ENCODE measurements at regions not wholly inside any gene's neighbourhood (a gene's known extent, or its start where the extent isn't known, plus 50 kb on each side); places are given as distances from the start of the nearest gene placed in this dataset.

GRCh38 chr9:74125941-74126340, 371.2 kb upstream of the RORB start:
- Histone ChIP-seq H3K27ac (no peak overlapping the region), H3K36me3 (no peaks in the 10 kb centered on the region), H3K27me3 (no peaks in the 10 kb centered on the region), H3K9me3 (no peaks in the 10 kb centered on the region), H3K4me3 (no peak overlapping the region), H3K4me1 (no peaks in the 10 kb centered on the region)
- TF ChIP-seq CTCF (IDR thresholded peaks at IDR 0.05): no peak
- intact Hi-C loops (cut with DNase I): no loop called here
- no peak for DNase-seq
- no peak for ATAC-seq

DNA sequence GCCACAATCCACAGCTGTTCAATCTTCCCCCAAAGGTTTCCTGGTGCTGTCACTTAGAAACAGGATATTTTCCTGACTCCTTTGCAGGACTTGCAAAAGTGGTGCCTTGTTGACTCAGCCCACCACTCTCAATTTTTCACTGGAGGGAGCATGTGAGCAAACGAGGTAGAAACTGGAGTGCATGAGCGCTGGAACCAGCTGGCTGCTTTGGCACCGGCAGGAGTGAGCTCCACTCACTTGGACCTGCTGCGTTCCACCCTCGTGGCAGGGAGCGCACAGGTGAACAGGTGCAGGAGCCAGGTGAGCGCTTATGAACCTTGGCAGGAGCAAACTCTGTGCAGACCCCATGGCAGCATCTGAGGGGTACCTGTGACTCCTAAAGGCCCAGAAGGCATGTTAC, 364.1 kb upstream of the RORB start:
- H3K4me1 ChIP-seq: no peaks in the 10 kb centered on the region
- no peak for TF ChIP-seq CTCF (IDR thresholded peaks at IDR 0.05)
- H3K27me3 ChIP-seq: no peaks in the 10 kb centered on the region
- no peaks in the 10 kb centered on the region for H3K36me3 ChIP-seq
- H3K9me3 ChIP-seq: no peaks in the 10 kb centered on the region
- DNase-seq (no peak), ATAC-seq (no peak)
- no peak overlapping the region for H3K4me3 ChIP-seq
- H3K27ac ChIP-seq: no peak overlapping the region
- intact Hi-C loops (cut with DNase I): no loop called here

GRCh38 chr9:74133921-74134320, 363.2 kb upstream of the RORB start:
- TF ChIP-seq CTCF (IDR thresholded peaks at IDR 0.05): no peak
- DNase-seq: no peak
- H3K36me3 ChIP-seq: no peaks in the 10 kb centered on the region
- intact Hi-C loops (cut with DNase I): no loop called here
- H3K27me3 ChIP-seq: no peaks in the 10 kb centered on the region
- H3K4me3 ChIP-seq: no peak overlapping the region
- H3K9me3 ChIP-seq: no peaks in the 10 kb centered on the region
- H3K27ac ChIP-seq: no peak overlapping the region
- ATAC-seq: no peak
- no peaks in the 10 kb centered on the region for H3K4me1 ChIP-seq

- Histone ChIP-seq H3K4me3 (no peak overlapping the region), H3K36me3 (no peaks in the 10 kb centered on the region), H3K9me3 (no peaks in the 10 kb centered on the region), H3K4me1 (no peaks in the 10 kb centered on the region), H3K27me3 (no peaks in the 10 kb centered on the region), H3K27ac (no peak overlapping the region)
- no peak for DNase-seq
- intact Hi-C loops (cut with DNase I): no loop called here
- ATAC-seq: no peak
- no peak for TF ChIP-seq CTCF (IDR thresholded peaks at IDR 0.05)
Observed at GRCh38 chr9:74138182-74138581, 359.0 kb upstream of the RORB start.

- TF ChIP-seq CTCF (IDR thresholded peaks at IDR 0.05): no peak
- Histone ChIP-seq H3K4me1 (no peaks in the 10 kb centered on the region), H3K36me3 (no peaks in the 10 kb centered on the region), H3K4me3 (no peak overlapping the region), H3K27ac (no peak overlapping the region), H3K27me3 (no peaks in the 10 kb centered on the region), H3K9me3 (no peaks in the 10 kb centered on the region)
- ATAC-seq: no peak
- intact Hi-C loops (cut with DNase I): no loop called here
- DNase-seq: no peak
Observed at GRCh38 chr9:74140141-74140540, 357.0 kb upstream of the RORB start.

- DNase-seq: no peak
- Histone ChIP-seq H3K4me3 (no peak overlapping the region), H3K9me3 (no peaks in the 10 kb centered on the region), H3K27ac (no peak overlapping the region), H3K27me3 (no peaks in the 10 kb centered on the region), H3K4me1 (no peaks in the 10 kb centered on the region), H3K36me3 (no peaks in the 10 kb centered on the region)
- TF ChIP-seq CTCF (IDR thresholded peaks at IDR 0.05): no peak
- intact Hi-C loops (cut with DNase I): no loop called here
- ATAC-seq: no peak
Observed at GRCh38 chr9:74147906-74148305, 349.2 kb upstream of the RORB start.
